MCF 10A (cell line): ENCODE measurements at regions not wholly inside any gene's neighbourhood (a gene's known extent, or its start where the extent isn't known, plus 50 kb on each side); places are given as distances from the start of the nearest gene placed in this dataset.
"Not testable (repeated sequence)": the region's sequence is repeated elsewhere in the genome, so short reads cannot be mapped to it uniquely, and the experiment has no call there.

Experiments
- BruUV-seq: library from RNA; stranded (reverse); fragments of 400-500 nt; replicated peaks from 2 replicates; lab custom pipeline; 2021; lab: Mats Ljungman, UMichigan
- CTCF ChIA-PET: fragments of 300-600 bp; sonication (Branson Sonifier 250); formaldehyde crosslinking; extraction: SDS; loops from one replicate; lab custom pipeline; 2021; ENCODE audit warnings: antibody characterized with exemption, inconsistent platforms; lab: Yijun Ruan, JAX
- POLR2A ChIA-PET: fragments of 300-600, 350-650 bp; sonication (Branson Sonifier 250); formaldehyde crosslinking; extraction: SDS; loops from one replicate; lab custom pipeline; 2020; ENCODE audit warnings: antibody characterized with exemption, inconsistent platforms; lab: Yijun Ruan, JAX
- DNase-seq: peaks from one replicate; pipeline ENCODE4 v3.0.0-alpha.2; 2018; ENCODE audit not compliant: unreplicated experiment
- H3K27ac Mint-ChIP-seq: one replicate; pipeline ENCODE4 v1.8.0; 2022; ENCODE audit warnings: mild to moderate bottlenecking, low read depth, mixed read lengths; ENCODE audit not compliant: unreplicated experiment
- H3K27me3 Mint-ChIP-seq: one replicate; pipeline ENCODE4 v1.8.0; 2022; ENCODE audit warnings: mixed read lengths; ENCODE audit not compliant: insufficient read depth, unreplicated experiment
- H3K36me3 Mint-ChIP-seq: one replicate; pipeline ENCODE4 v1.8.0; 2022; ENCODE audit warnings: mild to moderate bottlenecking, moderate library complexity, mixed read lengths; ENCODE audit not compliant: insufficient read depth, unreplicated experiment
- H3K4me1 Mint-ChIP-seq: one replicate; pipeline ENCODE4 v1.8.0; 2022; ENCODE audit warnings: mixed read lengths; ENCODE audit not compliant: insufficient read depth, unreplicated experiment
- H3K4me3 Mint-ChIP-seq: one replicate; pipeline ENCODE4 v1.8.0; 2022; ENCODE audit warnings: mild to moderate bottlenecking, moderate library complexity, mixed read lengths; ENCODE audit not compliant: unreplicated experiment
- H3K9me3 Mint-ChIP-seq: one replicate; pipeline ENCODE4 v1.8.0; 2022; ENCODE audit warnings: mixed read lengths; ENCODE audit not compliant: unreplicated experiment
- intact Hi-C: fragments of 100-400 bp; cut with micrococcal nuclease; formaldehyde crosslinking; loops from 2 replicates; pipeline ENCODE4 v1.14.1; 2022
- TF ChIP-seq, protein P1 (sequence below): fragments of 200-600 bp; IDR thresholded peaks from one replicate; pipeline ENCODE4 v1.8.0; 2022; ENCODE audit warnings: antibody characterized with exemption, mild to moderate bottlenecking; ENCODE audit not compliant: unreplicated experiment

GRCh38 chr9:74094766-74095165, 402.4 kb upstream of the RORB start:
- Mint-ChIP-seq H3K4me3 (no peak overlapping the region), H3K36me3 (no peaks in the 10 kb centered on the region), H3K27ac (no peak overlapping the region), H3K27me3 (no peaks in the 10 kb centered on the region), H3K9me3 (peaks cover 9% of the 10 kb centered on the region), H3K4me1 (no peaks in the 10 kb centered on the region)
- POLR2A ChIA-PET, result no interaction called here
- intact Hi-C loops, result no loop called here
- TF ChIP-seq, protein P1, sequence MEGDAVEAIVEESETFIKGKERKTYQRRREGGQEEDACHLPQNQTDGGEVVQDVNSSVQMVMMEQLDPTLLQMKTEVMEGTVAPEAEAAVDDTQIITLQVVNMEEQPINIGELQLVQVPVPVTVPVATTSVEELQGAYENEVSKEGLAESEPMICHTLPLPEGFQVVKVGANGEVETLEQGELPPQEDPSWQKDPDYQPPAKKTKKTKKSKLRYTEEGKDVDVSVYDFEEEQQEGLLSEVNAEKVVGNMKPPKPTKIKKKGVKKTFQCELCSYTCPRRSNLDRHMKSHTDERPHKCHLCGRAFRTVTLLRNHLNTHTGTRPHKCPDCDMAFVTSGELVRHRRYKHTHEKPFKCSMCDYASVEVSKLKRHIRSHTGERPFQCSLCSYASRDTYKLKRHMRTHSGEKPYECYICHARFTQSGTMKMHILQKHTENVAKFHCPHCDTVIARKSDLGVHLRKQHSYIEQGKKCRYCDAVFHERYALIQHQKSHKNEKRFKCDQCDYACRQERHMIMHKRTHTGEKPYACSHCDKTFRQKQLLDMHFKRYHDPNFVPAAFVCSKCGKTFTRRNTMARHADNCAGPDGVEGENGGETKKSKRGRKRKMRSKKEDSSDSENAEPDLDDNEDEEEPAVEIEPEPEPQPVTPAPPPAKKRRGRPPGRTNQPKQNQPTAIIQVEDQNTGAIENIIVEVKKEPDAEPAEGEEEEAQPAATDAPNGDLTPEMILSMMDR, result no peak
- BruUV-seq, result no TSS peak
- no peak for DNase-seq
- CTCF ChIA-PET, result no interaction called here

DNA sequence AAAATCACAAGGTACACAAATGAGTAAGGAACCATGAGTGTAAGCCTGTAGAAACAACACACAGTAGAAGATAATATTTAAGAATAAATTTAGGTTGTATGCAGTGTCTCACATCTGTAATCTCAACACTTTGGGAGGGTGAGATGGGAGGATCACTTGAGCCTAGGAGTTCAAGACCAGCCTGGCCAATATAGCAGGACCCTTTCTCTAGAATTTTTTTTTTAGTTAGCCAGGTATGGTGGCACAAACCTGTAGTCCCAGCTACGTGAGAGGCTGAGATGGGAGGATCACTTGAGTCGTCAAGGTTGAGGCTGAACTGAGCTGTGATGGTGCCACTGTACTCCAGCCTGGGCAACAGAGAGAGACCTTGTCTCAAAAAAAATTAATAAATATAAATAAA, 401.2 kb upstream of the RORB start:
- H3K27me3 Mint-ChIP-seq, result no peaks in the 10 kb centered on the region
- intact Hi-C loops, result no loop called here
- no peak overlapping the region for H3K4me3 Mint-ChIP-seq
- no peaks in the 10 kb centered on the region for H3K9me3 Mint-ChIP-seq
- H3K27ac Mint-ChIP-seq, result no peak overlapping the region
- no peak for DNase-seq
- CTCF ChIA-PET, result interaction anchor here (0.6 kb wide), 1 partner anchor 27 kb away, joined by 6 read pairs; no protein-coding TSS in a partner anchor
- BruUV-seq, result no TSS peak
- TF ChIP-seq, protein P1, result no peak
- H3K4me1 Mint-ChIP-seq, result no peaks in the 10 kb centered on the region
- POLR2A ChIA-PET, result no interaction called here
- no peaks in the 10 kb centered on the region for H3K36me3 Mint-ChIP-seq

DNA sequence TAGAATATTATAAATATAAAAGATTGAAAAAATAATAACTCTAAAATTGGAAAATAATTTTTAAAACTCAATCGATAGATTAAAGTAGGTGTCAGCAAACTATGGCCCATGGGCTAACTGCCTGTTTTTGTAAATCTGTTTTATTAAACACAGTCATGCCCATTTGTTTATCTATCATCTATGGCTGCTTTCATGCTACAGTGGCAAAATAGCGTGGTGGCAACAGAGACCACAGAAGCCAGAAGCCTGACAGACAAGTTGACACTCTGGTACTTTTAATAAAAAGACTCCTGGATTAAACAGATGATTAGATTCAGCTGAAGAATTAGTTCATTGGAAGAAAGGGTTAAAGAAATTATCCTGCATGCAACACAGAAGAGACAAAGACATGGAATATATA, 400.7 kb upstream of the RORB start:
- Mint-ChIP-seq H3K9me3 (no peaks in the 10 kb centered on the region), H3K36me3 (no peaks in the 10 kb centered on the region), H3K27me3 (no peaks in the 10 kb centered on the region), H3K4me3 (no peak overlapping the region), H3K27ac (no peak overlapping the region), H3K4me1 (no peaks in the 10 kb centered on the region)
- TF ChIP-seq, protein P1, result no peak
- ChIA-PET POLR2A (no interaction called here), CTCF (interaction anchor here (0.6 kb wide), 2 partner anchors 26 to 805 kb away, joined by 4 to 6 read pairs; no protein-coding TSS in a partner anchor)
- intact Hi-C loops, result no loop called here
- no peak for DNase-seq
- no TSS peak for BruUV-seq

DNA sequence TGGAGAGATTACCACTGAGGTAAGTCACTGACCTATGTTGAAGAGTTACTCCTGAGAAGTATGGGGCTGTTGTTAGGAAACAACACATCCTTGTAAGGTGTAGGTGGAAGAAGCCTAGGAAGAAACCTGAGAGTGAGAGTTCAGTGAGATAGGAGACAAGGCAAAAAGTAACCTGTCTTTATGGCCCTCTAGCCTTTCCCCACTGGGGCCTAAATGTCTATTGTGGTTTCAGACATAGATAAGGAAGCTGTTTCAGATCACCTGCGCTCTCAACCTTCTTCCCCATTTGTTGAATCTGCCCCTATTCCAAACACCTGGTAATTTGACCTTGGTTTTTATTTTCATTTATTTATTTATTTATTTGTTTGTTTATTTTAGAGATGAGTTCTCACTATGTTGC, 397.1 kb upstream of the RORB start:
- TF ChIP-seq, protein P1, result no peak
- Mint-ChIP-seq H3K27me3 (no peaks in the 10 kb centered on the region), H3K4me1 (no peaks in the 10 kb centered on the region), H3K36me3 (no peaks in the 10 kb centered on the region), H3K27ac (no peak overlapping the region), H3K4me3 (no peak overlapping the region), H3K9me3 (peaks cover 8% of the 10 kb centered on the region)
- DNase-seq, result no peak
- intact Hi-C loops, result no loop called here
- no TSS peak for BruUV-seq
- POLR2A ChIA-PET, result no interaction called here
- CTCF ChIA-PET, result interaction anchor here (0.7 kb wide), 1 partner anchor 14 kb away, joined by 4 read pairs; no protein-coding TSS in a partner anchor

DNA sequence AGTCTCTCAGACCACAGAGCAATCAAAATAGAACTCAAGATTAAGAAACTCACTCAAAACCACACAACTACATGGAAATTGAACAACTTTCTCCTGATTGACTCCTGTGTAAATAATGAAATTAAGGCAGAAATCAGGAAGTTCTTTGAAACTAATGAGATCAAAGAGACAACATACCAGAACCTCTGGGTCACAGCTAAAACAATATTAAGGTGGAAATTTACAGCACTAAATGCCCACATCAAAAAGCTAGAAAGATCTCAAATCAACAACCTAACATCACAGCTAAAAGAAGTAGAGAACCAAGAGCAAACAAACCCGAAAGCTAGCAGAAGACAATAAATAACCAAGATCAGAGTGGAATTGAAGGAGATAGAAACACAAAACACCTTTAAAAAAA, 395.0 kb upstream of the RORB start:
- not testable (repeated sequence) for H3K4me3 Mint-ChIP-seq

More for the DNA sequence above, 395.0 kb upstream of the RORB start:
- intact Hi-C loops, H3K9me3 Mint-ChIP-seq, POLR2A ChIA-PET, H3K36me3 Mint-ChIP-seq, DNase-seq, CTCF ChIA-PET, BruUV-seq, H3K4me1 Mint-ChIP-seq, H3K27me3 Mint-ChIP-seq, H3K27ac Mint-ChIP-seq: not testable (repeated sequence)
